Daoy (cell line): ENCODE measurements at regions not wholly inside any gene's neighbourhood (a gene's known extent, or its start where the extent isn't known, plus 50 kb on each side); places are given as distances from the start of the nearest gene placed in this dataset.

Experiments
- DNase-seq: peaks from one replicate; pipeline ENCODE4 v3.0.0-alpha.2; 2015; ENCODE audit warnings: low read depth

GRCh38 chr17:68740555-68741447 is 139.6 kb upstream of the FAM20A start:
- no peak for DNase-seq

GRCh38 chr17:68737761-68738443 is 136.7 kb upstream of the FAM20A start:
- DNase-seq, result no peak

- no peak for DNase-seq
These were observed 133.8 kb upstream of the FAM20A start for GRCh38 chr17:68734931-68735330.

GRCh38 chr17:68734187-68734900 is 133.2 kb upstream of the FAM20A start:
- no peak for DNase-seq

- DNase-seq, result peak; percentile 64
These were observed 132.3 kb upstream of the FAM20A start for GRCh38 chr17:68733241-68734176.

- peak; percentile 15 for DNase-seq
These were observed 131.2 kb upstream of the FAM20A start for GRCh38 chr17:68732301-68732749.

GRCh38 chr17:68731465-68731864 is 130.3 kb upstream of the FAM20A start:
- DNase-seq, result no peak

GRCh38 chr17:68719431-68719830 is 118.3 kb upstream of the FAM20A start:
- DNase-seq, result no peak

GRCh38 chr17:68718926-68719325 is 117.8 kb upstream of the FAM20A start:
- no peak for DNase-seq

GRCh38 chr17:68718465-68718864 is 117.3 kb upstream of the FAM20A start:
- no peak for DNase-seq

- no peak for DNase-seq
These were observed 113.5 kb upstream of the FAM20A start for GRCh38 chr17:68714676-68715075.

- no peak for DNase-seq
These were observed 110.7 kb upstream of the FAM20A start for GRCh38 chr17:68711858-68712257.

- DNase-seq, result no peak
These were observed 109.8 kb upstream of the FAM20A start for GRCh38 chr17:68710976-68711375.

GRCh38 chr17:68710035-68710780 is 109.0 kb upstream of the FAM20A start:
- DNase-seq, result no peak

GRCh38 chr17:68709461-68709860 is 108.3 kb upstream of the FAM20A start:
- DNase-seq, result no peak

- DNase-seq, result peak; percentile 63
These were observed 105.9 kb upstream of the FAM20A start for GRCh38 chr17:68707031-68707430.

- no peak for DNase-seq
These were observed 105.3 kb upstream of the FAM20A start for GRCh38 chr17:68706356-68706920.

- DNase-seq, result no peak
These were observed 104.5 kb upstream of the FAM20A start for GRCh38 chr17:68705714-68706076.

GRCh38 chr17:68704871-68705713 is 103.9 kb upstream of the FAM20A start:
- DNase-seq, result peak; percentile 29
